NCI-H69 (cell line): ENCODE measurements at regions not wholly inside any gene's neighbourhood (a gene's known extent, or its start where the extent isn't known, plus 50 kb on each side); places are given as distances from the start of the nearest gene placed in this dataset.
"Not testable (repeated sequence)": the region's sequence is repeated elsewhere in the genome, so short reads cannot be mapped to it uniquely, and the experiment has no call there.

Source experiments
- DNase-seq: peaks from one replicate; lab custom pipeline; 2025; lab: John Stamatoyannopoulos, UW

GRCh38 chr18:25493401-25493800 is 141.4 kb upstream of the ZNF521 start:
- DNase-seq, result no peak

GRCh38 chr18:25490316-25490715 is 138.3 kb upstream of the ZNF521 start:
- DNase-seq, result no peak

GRCh38 chr18:25473008-25473407 is 121.0 kb upstream of the ZNF521 start:
- no peak for DNase-seq

- DNase-seq, result not testable (repeated sequence)
These were observed 119.0 kb upstream of the ZNF521 start for GRCh38 chr18:25470756-25471524.

- DNase-seq, result no peak
These were observed 118.1 kb upstream of the ZNF521 start for GRCh38 chr18:25470062-25470461.

- no peak for DNase-seq
These were observed 117.5 kb upstream of the ZNF521 start for GRCh38 chr18:25469489-25469888.

GRCh38 chr18:25467226-25467987 is 115.4 kb upstream of the ZNF521 start:
- peak; percentile 21 for DNase-seq

GRCh38 chr18:25465152-25465732 is 113.3 kb upstream of the ZNF521 start:
- no peak for DNase-seq

- no peak for DNase-seq
These were observed 112.3 kb upstream of the ZNF521 start for GRCh38 chr18:25464227-25464626.

- DNase-seq, result no peak
These were observed 111.8 kb upstream of the ZNF521 start for GRCh38 chr18:25463726-25464125.

- peak; percentile 26 for DNase-seq
These were observed 107.8 kb upstream of the ZNF521 start for GRCh38 chr18:25459814-25460213.

GRCh38 chr18:25457601-25458000 is 105.6 kb upstream of the ZNF521 start:
- peak; percentile 38 for DNase-seq

- DNase-seq, result peak; percentile 51
These were observed 105.2 kb upstream of the ZNF521 start for GRCh38 chr18:25457126-25457525.

- no peak for DNase-seq
These were observed 104.5 kb upstream of the ZNF521 start for GRCh38 chr18:25456334-25457010.

- no peak for DNase-seq
These were observed 103.7 kb upstream of the ZNF521 start for GRCh38 chr18:25455646-25456045.

- no peak for DNase-seq
These were observed 103.2 kb upstream of the ZNF521 start for GRCh38 chr18:25455159-25455558.

- DNase-seq, result no peak
These were observed 102.8 kb upstream of the ZNF521 start for GRCh38 chr18:25454730-25455129.

GRCh38 chr18:25454270-25454659 is 102.3 kb upstream of the ZNF521 start:
- DNase-seq, result peak; percentile 11

GRCh38 chr18:25453556-25454269 is 101.7 kb upstream of the ZNF521 start:
- DNase-seq, result no peak

GRCh38 chr18:25451077-25451658 is 99.2 kb upstream of the ZNF521 start:
- no peak for DNase-seq

GRCh38 chr18:25449046-25449445 is 97.1 kb upstream of the ZNF521 start:
- no peak for DNase-seq
